ENCODE measurements at regions not wholly inside any gene's neighbourhood (a gene's known extent, or its start where the extent isn't known, plus 50 kb on each side); places are given as distances from the start of the nearest gene placed in this dataset.

- Histone ChIP-seq H4K91ac (ENCODE audit: insufficient read depth, low read depth, low read length) (no peak overlapping the region), H3K27ac (ENCODE audit: insufficient read depth, low read length) (no peak overlapping the region), H3K9me1 (ENCODE audit: insufficient read depth, low read length) (no peaks in the 10 kb centered on the region), H2BK20ac (ENCODE audit: low read depth, low read length) (no peak overlapping the region), H3K4me3 (ENCODE audit: insufficient read depth, low read depth, low read length) (no peak overlapping the region), H3K14ac (replicated peaks; ENCODE audit: low read depth, low read length) (no peak overlapping the region), H4K5ac (ENCODE audit: low read depth, low read length) (no peak overlapping the region), H3K9ac (ENCODE audit: low read depth, low read length) (no peak overlapping the region), H2AFZ (replicated peaks; ENCODE audit: low read length, poor library complexity) (no peak overlapping the region), H3K18ac (ENCODE audit: low read depth, low read length) (no peak overlapping the region), H3K36me3 (ENCODE audit: control insufficient read depth, insufficient read depth, low read length) (no peaks in the 10 kb centered on the region), H3K4ac (ENCODE audit: low read depth, low read length) (no peak overlapping the region), H4K8ac (ENCODE audit: low read depth in 2 of 2, low read length in 2 of 2) (no peak overlapping the region), H2BK15ac (ENCODE audit: low read depth, low read length) (no peak overlapping the region), H3K79me1 (ENCODE audit: low read depth in 1 of 2, low read length in 2 of 2) (no peaks in the 10 kb centered on the region), H3K56ac (ENCODE audit: extremely low read depth, insufficient read depth, low read length) (no peak overlapping the region), H2BK5ac (ENCODE audit: low read depth, low read length, poor library complexity, severe bottlenecking) (no peak overlapping the region), H4K20me1 (ENCODE audit: insufficient read depth, low read length) (no peaks in the 10 kb centered on the region), H3K23ac (ENCODE audit: low read depth, low read length) (no peak overlapping the region), H3K4me1 (ENCODE audit: control insufficient read depth, insufficient read depth, low read length) (no peaks in the 10 kb centered on the region), H2AK5ac (ENCODE audit: low read depth, low read length) (no peak overlapping the region), H3K27me3 (ENCODE audit: control insufficient read depth, insufficient read depth, low read length) (no peaks in the 10 kb centered on the region), H3K9me3 (ENCODE audit: control insufficient read depth, insufficient read depth, low read length) (peaks cover 2% of the 10 kb centered on the region; the same call in 1 of the 2 replicates), H2BK120ac (ENCODE audit: low read depth, low read length) (no peak overlapping the region), H2AK9ac (replicated peaks; ENCODE audit: low read depth, low read length, poor library complexity) (no peak overlapping the region), H3K4me2 (ENCODE audit: low read depth, low read length) (no peak overlapping the region)
- DNase-seq (no peak), ATAC-seq (ENCODE audit: low read depth) (no peak)
- in situ Hi-C loops (cut with MboI; ENCODE audit: low sequenced_read_pairs) (no loop called here), dilution Hi-C loops (cut with HindIII; ENCODE audit: low sequenced_read_pairs, unreplicated experiment) (no loop called here), intact Hi-C loops (cut with micrococcal nuclease) (no loop called here)
- ChIA-PET POLR2A (ENCODE audit: unreplicated experiment) (no interaction called here), CTCF (no interaction called here)
- TF ChIP-seq MXI1 (IDR thresholded peaks at IDR 0.05; ENCODE audit: borderline replicate concordance, low read depth, low read length) (no peak), SMC3 (IDR thresholded peaks at IDR 0.05; ENCODE audit: low read depth, low read length) (no peak), RAD21 (IDR thresholded peaks at IDR 0.05; ENCODE audit: low read length) (no peak), ELK1 (IDR thresholded peaks at IDR 0.05; ENCODE audit: borderline replicate concordance, low read depth, low read length) (no peak), MAFK (IDR thresholded peaks at IDR 0.05; ENCODE audit: low read depth, low read length) (no peak), CHD1 (IDR thresholded peaks at IDR 0.05; ENCODE audit: low read depth, low read length) (no peak), RFX5 (IDR thresholded peaks at IDR 0.05; ENCODE audit: low read depth, low read length) (no peak), NFE2L2 (IDR thresholded peaks at IDR 0.05; ENCODE audit: low read depth, low read length) (no peak), BHLHE40 (IDR thresholded peaks at IDR 0.05; ENCODE audit: low read depth, low read length) (no peak), MAZ (IDR thresholded peaks at IDR 0.05; ENCODE audit: borderline replicate concordance, low read depth, low read length) (no peak), POLR2A (IDR thresholded peaks at IDR 0.05; ENCODE audit: low read depth, low read length) (no peak), CTCF (conservative IDR thresholded peaks at IDR 0.05; ENCODE audit: low read depth, low read length) (no peak), USF2 (IDR thresholded peaks at IDR 0.05; ENCODE audit: low read depth, low read length) (no peak), CEBPB (IDR thresholded peaks at IDR 0.05; ENCODE audit: low read depth, low read length) (no peak)
- no TSS peak for BruUV-seq (replicated peaks)
- 0% methylated on average over 1 of the region's 5 CpGs; no CpG with 5 or more reads in 1 of the 2 experiments for WGBS, 2 experiments (ENCODE audit: extremely low coverage in 2 of 2, insufficient read length in 1 of 2)
These were observed 413.9 kb upstream of the AUTS2 start for GRCh38 chr7:69184339-69184738.

Measured in IMR-90 (cell line).